Peyer's patch (tissue), 4 donors: ENCODE measurements at regions not wholly inside any gene's neighbourhood (a gene's known extent, or its start where the extent isn't known, plus 50 kb on each side); places are given as distances from the start of the nearest gene placed in this dataset.

ENCODE experiments used
- POLR2A ChIP-seq, 2 donors: fragments of 450-650 bp; IDR thresholded peaks; one replicate each; pipeline ENCODE4 v1.5.1; 2017; ENCODE audit warnings: antibody characterized with exemption in 2 of 2, mild to moderate bottlenecking in 2 of 2, moderate library complexity in 2 of 2
- TF ChIP-seq, protein P1 (sequence below), 6 experiments: fragments of 450-650 bp in 4 of 6; fragments of 200-600 bp in 2 of 6; sonication (generic) in 1 of 6; IDR thresholded peaks; one replicate each; pipeline ENCODE4 v1.5.1; 2017 to 2019; ENCODE audit warnings: antibody characterized with exemption in 6 of 6, mild to moderate bottlenecking in 3 of 6, moderate library complexity in 1 of 6

DNA sequence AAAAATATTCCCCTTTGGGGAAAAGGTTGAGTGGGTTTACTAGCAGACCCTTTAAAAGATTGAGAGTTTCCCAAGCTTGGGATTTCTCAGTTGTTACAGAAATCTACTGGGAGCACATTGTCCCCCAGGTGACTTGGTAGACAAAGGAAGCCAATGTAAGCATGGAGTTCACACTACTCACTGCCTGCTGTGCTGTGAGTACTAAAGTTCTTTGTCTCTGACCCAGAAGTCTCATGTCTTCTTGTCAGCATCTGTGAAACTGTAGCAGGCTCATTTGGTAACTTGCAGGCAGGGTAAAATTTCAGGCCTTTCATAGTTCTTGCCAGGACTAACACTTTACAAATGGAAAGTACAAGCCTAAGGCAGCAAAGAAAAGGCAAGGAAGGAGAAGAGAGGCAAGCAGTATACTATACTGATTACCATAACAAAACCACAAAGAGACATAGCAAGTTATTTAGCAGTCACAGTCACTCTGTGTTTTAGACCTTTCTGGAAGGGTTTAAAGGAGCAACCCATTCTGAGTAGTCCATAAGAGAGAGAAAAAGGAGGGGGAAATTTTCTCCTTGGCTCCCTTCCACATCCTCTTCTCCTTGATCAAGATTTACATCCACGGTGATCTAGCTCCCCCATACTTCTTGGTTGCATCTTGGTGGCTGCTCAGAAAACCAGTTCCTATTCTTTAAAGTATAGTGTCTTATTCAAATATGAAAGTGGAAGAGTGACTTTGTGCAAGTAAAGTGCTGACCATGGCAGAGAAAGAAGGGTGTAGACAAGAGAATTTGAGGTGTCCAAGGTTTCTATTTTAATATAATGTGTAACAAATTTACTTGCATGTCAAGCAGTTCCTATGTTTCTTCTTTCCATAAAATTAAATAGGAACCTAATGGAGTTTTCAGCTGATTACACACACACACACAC lies 160.0 kb upstream of the PDE5A start:
- TF ChIP-seq, protein P1, sequence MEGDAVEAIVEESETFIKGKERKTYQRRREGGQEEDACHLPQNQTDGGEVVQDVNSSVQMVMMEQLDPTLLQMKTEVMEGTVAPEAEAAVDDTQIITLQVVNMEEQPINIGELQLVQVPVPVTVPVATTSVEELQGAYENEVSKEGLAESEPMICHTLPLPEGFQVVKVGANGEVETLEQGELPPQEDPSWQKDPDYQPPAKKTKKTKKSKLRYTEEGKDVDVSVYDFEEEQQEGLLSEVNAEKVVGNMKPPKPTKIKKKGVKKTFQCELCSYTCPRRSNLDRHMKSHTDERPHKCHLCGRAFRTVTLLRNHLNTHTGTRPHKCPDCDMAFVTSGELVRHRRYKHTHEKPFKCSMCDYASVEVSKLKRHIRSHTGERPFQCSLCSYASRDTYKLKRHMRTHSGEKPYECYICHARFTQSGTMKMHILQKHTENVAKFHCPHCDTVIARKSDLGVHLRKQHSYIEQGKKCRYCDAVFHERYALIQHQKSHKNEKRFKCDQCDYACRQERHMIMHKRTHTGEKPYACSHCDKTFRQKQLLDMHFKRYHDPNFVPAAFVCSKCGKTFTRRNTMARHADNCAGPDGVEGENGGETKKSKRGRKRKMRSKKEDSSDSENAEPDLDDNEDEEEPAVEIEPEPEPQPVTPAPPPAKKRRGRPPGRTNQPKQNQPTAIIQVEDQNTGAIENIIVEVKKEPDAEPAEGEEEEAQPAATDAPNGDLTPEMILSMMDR (IDR thresholded peaks at IDR 0.05) = no peak
- no peak for TF ChIP-seq POLR2A (IDR thresholded peaks at IDR 0.05)
